ENCODE measurements at regions not wholly inside any gene's neighbourhood (a gene's known extent, or its start where the extent isn't known, plus 50 kb on each side); places are given as distances from the start of the nearest gene placed in this dataset.

DNA sequence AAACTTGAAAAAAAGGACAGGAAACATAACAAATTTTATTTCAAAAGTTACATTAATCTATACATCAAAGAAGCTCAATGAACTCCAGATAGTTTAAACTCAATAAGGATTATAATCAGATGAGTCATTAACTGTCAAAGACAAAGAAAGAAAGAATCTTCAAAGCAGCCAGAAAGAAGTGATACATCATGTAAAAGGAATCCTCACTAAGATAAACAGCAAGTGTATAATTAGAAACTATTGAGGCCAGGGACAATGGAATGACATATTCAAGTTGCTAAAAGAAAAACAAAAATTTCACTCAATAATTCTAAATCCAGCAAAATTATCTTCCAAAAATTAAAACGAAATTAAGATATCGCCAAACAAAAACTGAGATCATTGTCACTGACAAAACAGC, 161.6 kb upstream of the NWD2 start:
- TF ChIP-seq, protein P1, sequence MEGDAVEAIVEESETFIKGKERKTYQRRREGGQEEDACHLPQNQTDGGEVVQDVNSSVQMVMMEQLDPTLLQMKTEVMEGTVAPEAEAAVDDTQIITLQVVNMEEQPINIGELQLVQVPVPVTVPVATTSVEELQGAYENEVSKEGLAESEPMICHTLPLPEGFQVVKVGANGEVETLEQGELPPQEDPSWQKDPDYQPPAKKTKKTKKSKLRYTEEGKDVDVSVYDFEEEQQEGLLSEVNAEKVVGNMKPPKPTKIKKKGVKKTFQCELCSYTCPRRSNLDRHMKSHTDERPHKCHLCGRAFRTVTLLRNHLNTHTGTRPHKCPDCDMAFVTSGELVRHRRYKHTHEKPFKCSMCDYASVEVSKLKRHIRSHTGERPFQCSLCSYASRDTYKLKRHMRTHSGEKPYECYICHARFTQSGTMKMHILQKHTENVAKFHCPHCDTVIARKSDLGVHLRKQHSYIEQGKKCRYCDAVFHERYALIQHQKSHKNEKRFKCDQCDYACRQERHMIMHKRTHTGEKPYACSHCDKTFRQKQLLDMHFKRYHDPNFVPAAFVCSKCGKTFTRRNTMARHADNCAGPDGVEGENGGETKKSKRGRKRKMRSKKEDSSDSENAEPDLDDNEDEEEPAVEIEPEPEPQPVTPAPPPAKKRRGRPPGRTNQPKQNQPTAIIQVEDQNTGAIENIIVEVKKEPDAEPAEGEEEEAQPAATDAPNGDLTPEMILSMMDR (IDR thresholded peaks at IDR 0.05) = no peak
- no peak for TF ChIP-seq POLR2A (IDR thresholded peaks at IDR 0.05)
- no peak for TF ChIP-seq POLR2AphosphoS5 (IDR thresholded peaks at IDR 0.05)

Measured in sigmoid colon (tissue), 4 donors.